ENCODE measurements at regions not wholly inside any gene's neighbourhood (a gene's known extent, or its start where the extent isn't known, plus 50 kb on each side); places are given as distances from the start of the nearest gene placed in this dataset.

- peak; percentile 49 for DNase-seq (ENCODE audit: low read depth)
Observed at GRCh38 chr13:33953203-33953602, 135.3 kb downstream of the RFC3 start.

- peak; percentile 9 for DNase-seq (ENCODE audit: low read depth)
Observed at GRCh38 chr13:33953781-33954180, 135.8 kb downstream of the RFC3 start.

- no peak for DNase-seq (ENCODE audit: low read depth)
Observed at GRCh38 chr13:33956346-33956745, 138.4 kb downstream of the RFC3 start.

GRCh38 chr13:33957497-33957905 is 139.6 kb downstream of the RFC3 start:
- no peak for DNase-seq (ENCODE audit: low read depth)

- DNase-seq (ENCODE audit: low read depth), result no peak
Observed at GRCh38 chr13:33958964-33959363, 141.0 kb downstream of the RFC3 start.

- no peak for DNase-seq (ENCODE audit: low read depth)
Observed at GRCh38 chr13:33963134-33963533, 145.2 kb downstream of the RFC3 start.

GRCh38 chr13:33963895-33964294 is 145.9 kb downstream of the RFC3 start:
- DNase-seq (ENCODE audit: low read depth), result no peak

- DNase-seq (ENCODE audit: low read depth), result no peak
Observed at GRCh38 chr13:33968520-33969507, 150.9 kb downstream of the RFC3 start.

GRCh38 chr13:33970746-33971561 is 153.0 kb downstream of the RFC3 start:
- DNase-seq (ENCODE audit: low read depth), result no peak

GRCh38 chr13:33971562-33971819 is 153.5 kb downstream of the RFC3 start:
- no peak for DNase-seq (ENCODE audit: low read depth)

- no peak for DNase-seq (ENCODE audit: low read depth)
Observed at GRCh38 chr13:33973194-33973593, 155.2 kb downstream of the RFC3 start.

GRCh38 chr13:33976965-33977364 is 159.0 kb downstream of the RFC3 start:
- DNase-seq (ENCODE audit: low read depth), result no peak

GRCh38 chr13:33978653-33979052 is 160.7 kb downstream of the RFC3 start:
- no peak for DNase-seq (ENCODE audit: low read depth)

- DNase-seq (ENCODE audit: low read depth), result no peak
Observed at GRCh38 chr13:33992881-33993336, 175.0 kb downstream of the RFC3 start.

GRCh38 chr13:33994198-33994597 is 176.2 kb downstream of the RFC3 start:
- no peak for DNase-seq (ENCODE audit: low read depth)

- no peak for DNase-seq (ENCODE audit: low read depth)
Observed at GRCh38 chr13:33994826-33995502, 177.0 kb downstream of the RFC3 start.

GRCh38 chr13:33996636-33997035 is 178.7 kb downstream of the RFC3 start:
- no peak for DNase-seq (ENCODE audit: low read depth)

- DNase-seq (ENCODE audit: low read depth), result no peak
Observed at GRCh38 chr13:33997574-33997973, 179.6 kb downstream of the RFC3 start.

- DNase-seq (ENCODE audit: low read depth), result no peak
Observed at GRCh38 chr13:33999811-34000605, 182.1 kb downstream of the RFC3 start.

- no peak for DNase-seq (ENCODE audit: low read depth)
Observed at GRCh38 chr13:34000955-34001354, 183.0 kb downstream of the RFC3 start.

- DNase-seq (ENCODE audit: low read depth), result no peak
Observed at GRCh38 chr13:34001389-34001788, 183.4 kb downstream of the RFC3 start.

GRCh38 chr13:34002141-34002540 is 184.2 kb downstream of the RFC3 start:
- no peak for DNase-seq (ENCODE audit: low read depth)
